RWPE1 (cell line): ENCODE measurements at regions not wholly inside any gene's neighbourhood (a gene's known extent, or its start where the extent isn't known, plus 50 kb on each side); places are given as distances from the start of the nearest gene placed in this dataset.

Experiments used
- CTCF ChIA-PET: fragments of 350-600 bp; sonication (Branson Sonifier 250); formaldehyde crosslinking; extraction: SDS; loops from one replicate; lab custom pipeline; 2021; lab: Yijun Ruan, JAX
- POLR2A ChIA-PET: fragments of 400-600 bp; formaldehyde crosslinking; extraction: SDS; loops from one replicate; lab custom pipeline; 2020; ENCODE audit warnings: antibody characterized with exemption; ENCODE audit not compliant: low non-redundant PET; lab: Yijun Ruan, JAX
- DNase-seq: peaks from one replicate; pipeline ENCODE4 v3.0.0; 2012; ENCODE audit warnings: low spot score
- H3K27ac ChIP-seq: fragments of 450-650 bp; 2 replicates; pipeline ENCODE4 v1.5.1; 2017
- TF ChIP-seq, protein P1 (sequence below): fragments of 450-650 bp; conservative IDR thresholded peaks from 2 replicates; pipeline ENCODE4 v1.5.1; 2017; ENCODE audit warnings: low read depth, mild to moderate bottlenecking

DNA sequence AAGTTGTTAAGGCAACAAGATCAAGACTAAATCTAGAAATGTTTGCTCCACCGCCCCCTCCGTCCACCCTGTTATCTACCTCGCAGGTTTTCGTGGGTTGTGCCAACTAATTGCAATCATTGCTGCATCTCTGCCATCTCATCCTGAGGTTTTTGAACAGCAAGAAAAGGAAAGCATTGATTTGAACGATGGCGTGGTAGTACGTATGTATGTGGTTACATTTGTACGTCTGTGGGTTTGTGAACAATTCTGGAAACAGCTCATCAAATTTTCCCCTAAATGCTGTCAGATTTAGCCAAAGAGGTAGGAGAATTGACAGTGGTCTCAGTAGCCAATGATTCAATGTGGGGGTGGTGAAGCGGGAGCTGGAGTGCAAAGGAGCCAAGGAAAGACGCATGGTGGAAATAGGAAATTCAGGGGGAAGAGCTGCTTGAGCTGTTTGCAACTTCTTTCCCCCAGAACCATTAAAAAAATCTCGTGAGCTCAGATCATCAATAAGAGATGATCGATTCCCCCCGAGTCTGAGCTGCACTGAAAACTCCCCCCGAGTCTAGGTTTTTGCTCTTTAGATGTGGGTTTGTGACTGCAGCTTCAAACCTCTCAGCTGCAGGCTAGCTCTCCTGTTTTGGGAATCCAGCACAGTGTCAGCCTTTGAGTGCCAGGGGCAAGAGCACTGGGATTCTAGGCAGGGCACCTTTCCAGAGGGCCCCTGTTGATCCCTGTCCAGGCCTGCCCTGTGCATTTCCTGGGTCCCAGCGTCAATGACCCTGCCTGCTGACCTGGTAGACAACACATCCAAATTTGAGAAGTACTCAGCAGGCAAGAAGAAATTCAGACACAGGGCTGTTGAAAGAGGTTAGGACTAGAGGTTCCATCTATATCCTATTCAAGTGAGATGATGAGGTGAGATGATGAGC lies 72.6 kb upstream of the LY86 start:
- ChIA-PET CTCF (no interaction called here), POLR2A (no interaction called here)
- TF ChIP-seq, protein P1, sequence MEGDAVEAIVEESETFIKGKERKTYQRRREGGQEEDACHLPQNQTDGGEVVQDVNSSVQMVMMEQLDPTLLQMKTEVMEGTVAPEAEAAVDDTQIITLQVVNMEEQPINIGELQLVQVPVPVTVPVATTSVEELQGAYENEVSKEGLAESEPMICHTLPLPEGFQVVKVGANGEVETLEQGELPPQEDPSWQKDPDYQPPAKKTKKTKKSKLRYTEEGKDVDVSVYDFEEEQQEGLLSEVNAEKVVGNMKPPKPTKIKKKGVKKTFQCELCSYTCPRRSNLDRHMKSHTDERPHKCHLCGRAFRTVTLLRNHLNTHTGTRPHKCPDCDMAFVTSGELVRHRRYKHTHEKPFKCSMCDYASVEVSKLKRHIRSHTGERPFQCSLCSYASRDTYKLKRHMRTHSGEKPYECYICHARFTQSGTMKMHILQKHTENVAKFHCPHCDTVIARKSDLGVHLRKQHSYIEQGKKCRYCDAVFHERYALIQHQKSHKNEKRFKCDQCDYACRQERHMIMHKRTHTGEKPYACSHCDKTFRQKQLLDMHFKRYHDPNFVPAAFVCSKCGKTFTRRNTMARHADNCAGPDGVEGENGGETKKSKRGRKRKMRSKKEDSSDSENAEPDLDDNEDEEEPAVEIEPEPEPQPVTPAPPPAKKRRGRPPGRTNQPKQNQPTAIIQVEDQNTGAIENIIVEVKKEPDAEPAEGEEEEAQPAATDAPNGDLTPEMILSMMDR: no peak
- no peak for DNase-seq
- H3K27ac ChIP-seq: no peak overlapping the region

DNA sequence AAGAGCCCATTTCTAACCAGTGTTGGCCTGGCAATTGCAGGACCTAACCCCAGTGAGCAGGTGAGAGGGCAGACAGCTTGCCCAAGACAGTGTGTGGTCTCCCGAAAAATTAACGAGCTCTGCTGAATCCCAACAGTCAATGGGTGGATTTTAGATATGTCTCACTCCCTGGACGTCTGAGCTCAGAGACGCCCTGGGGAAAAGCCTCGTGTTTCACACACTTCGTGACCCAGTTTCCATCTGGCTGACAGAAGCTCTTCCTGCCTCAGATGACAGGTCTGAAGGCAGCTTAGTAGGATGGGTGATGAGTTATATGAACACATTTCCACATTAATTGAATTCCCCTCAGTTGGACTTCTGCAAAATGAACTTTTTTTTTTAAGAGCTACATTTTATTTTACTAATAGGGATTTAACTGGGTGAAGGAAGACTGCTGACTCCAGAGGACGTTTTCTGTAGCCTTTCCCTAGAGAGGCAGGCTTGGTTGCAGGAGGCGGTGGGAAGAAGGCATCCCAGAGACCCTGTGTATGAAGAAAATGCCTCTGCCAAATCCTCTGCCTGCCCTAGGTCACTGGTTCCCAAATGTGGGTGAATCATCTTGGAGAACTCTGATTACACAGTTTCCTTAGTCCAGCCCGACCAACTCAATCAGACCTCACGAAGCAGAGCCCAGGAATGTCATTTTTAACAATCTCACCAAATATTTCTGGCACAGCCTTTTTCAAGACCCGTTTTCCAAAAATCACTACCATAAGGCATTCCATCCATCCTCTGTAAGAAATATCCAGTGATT lies 71.7 kb upstream of the LY86 start:
- CTCF ChIA-PET: no interaction called here
- POLR2A ChIA-PET: no interaction called here
- no peak for DNase-seq
- H3K27ac ChIP-seq: no peak overlapping the region
- TF ChIP-seq, protein P1: no peak

DNA sequence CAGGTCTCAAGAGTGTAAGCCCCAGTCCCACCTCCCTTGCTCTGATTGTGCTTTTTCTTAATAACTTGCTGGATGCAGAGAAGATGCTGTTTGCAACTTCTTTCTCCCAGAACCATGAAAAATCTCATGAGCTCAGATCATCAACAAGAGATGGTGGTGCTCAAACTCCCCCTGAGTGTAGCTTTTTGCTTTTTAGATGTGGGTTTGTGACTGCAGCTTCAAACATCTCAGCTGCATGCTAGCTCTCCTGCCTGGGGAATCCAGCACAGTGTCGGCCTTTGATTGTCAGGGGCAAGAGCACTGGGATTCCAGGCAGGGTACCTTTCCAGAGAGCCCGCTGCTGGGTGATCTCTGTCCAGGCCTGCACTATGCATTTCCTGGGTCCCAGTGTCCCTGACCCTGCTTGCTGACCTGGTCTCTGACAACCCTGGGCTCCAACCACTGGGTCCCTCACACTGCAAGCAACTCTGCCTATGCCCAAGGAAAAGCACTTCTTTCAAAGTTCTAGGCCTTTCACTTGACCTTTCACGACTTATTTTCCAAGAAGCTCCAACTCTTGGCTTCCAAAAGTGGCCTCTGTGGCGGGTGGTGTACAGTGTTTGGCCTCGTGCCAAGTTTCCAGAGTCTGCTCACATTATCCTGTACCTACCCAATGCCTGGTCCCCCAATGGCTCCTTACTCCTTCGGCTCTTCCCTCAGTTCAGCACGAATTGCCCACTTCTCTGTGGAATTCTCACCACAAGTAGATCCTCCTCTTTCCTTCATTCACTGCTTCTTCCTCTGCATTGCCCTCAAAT lies 69.7 kb upstream of the LY86 start:
- TF ChIP-seq, protein P1: no peak
- H3K27ac ChIP-seq: no peak overlapping the region
- no peak for DNase-seq
- ChIA-PET POLR2A (no interaction called here), CTCF (no interaction called here)

DNA sequence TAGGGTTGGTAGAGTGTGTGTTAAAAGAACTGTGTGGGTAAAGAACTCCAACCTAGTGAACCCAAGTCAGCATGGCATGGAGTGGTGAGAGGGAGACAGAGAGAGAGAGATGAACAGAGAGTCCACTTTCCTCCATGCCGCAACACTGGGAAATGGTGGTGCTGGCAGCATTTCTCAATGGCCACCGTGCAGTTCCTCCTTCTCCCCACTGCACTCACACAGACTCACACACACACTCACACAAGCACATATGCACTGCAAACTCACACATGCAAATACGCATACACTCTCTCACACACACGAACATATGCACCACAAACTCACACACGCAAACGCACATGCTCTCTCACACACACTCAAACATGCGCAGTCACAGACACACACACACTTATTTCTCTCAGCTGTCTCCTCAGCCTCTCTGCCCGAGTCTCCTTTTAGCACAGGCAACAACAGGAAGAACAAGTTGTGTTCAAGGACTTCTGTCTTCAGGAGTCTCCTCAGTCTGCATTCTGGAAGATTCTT lies 66.5 kb upstream of the LY86 start:
- H3K27ac ChIP-seq: no peak overlapping the region
- DNase-seq: no peak
- CTCF ChIA-PET: no interaction called here
- TF ChIP-seq, protein P1: no peak
- POLR2A ChIA-PET: no interaction called here

DNA sequence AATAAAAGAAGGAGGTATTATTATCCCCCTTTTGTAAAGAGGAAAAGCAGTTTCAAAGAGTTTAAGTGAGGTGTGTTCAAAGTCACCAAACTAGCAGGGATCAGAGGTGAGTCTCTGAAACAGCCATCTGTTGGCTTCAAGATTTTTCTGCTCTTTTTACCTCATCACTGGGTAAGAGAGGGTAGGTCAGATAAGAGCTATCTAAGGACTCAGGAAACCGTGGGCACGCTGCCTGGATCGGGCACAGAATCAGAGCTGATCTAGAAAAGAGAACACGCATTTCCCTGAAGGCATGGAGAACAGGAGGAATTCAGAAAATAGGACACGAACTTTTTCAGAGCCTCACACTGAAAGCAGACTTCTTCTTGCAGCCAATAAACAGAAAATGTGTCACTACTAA lies 65.8 kb upstream of the LY86 start:
- CTCF ChIA-PET: no interaction called here
- DNase-seq: no peak
- H3K27ac ChIP-seq: no peak overlapping the region
- POLR2A ChIA-PET: no interaction called here
- TF ChIP-seq, protein P1: no peak

DNA sequence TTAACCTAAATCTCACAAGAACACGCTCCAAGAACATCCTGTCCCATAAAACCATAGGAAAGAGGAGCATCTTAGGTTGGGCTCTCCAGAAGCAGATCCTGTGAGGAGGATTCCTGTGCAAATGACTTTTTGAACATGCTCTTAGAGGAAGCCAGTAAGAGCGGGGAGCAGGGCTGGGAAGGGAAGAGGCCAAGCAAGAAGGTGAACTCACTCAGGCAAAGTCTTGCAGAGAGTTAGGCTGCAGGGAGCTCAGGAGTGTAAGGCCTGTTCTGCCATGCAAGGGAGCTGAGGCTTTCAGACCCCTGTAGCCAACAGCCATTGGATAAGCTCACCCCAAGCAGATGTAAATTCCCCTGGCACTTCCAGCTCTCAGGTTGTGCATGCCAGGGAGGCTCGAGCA lies 63.6 kb upstream of the LY86 start:
- ChIA-PET POLR2A (no interaction called here), CTCF (no interaction called here)
- no peak overlapping the region for H3K27ac ChIP-seq
- TF ChIP-seq, protein P1: no peak
- DNase-seq: no peak
